ENCODE measurements at regions not wholly inside any gene's neighbourhood (a gene's known extent, or its start where the extent isn't known, plus 50 kb on each side); places are given as distances from the start of the nearest gene placed in this dataset.

DNA sequence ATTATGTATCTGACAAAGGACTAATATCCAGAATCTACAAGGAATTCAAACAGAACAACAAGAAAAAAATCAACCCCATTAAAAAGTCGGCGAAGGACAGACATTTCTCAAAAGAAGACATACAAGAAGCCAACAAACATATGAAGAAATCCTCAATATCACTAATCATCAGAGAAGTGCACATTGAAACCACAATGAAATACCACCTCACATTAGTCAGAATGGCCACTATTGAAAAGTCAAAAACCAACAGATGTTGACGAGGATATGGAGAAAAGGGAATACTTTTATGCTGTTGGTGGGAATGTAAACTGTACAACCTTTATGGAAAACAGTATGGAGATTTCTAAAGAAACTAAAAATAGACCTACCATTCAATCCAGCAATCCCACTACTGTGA is 233.1 kb upstream of the PLSCR5 start:
- RAD21 ChIA-PET (ENCODE audit: low non-redundant PET in 1 of 2, low total read pairs in 2 of 2, uncharacterized antibody in 2 of 2, unreplicated experiment in 2 of 2), result no interaction called here
- Histone ChIP-seq H3K4me3 (replicated peaks in 1 of 2; ENCODE audit: low read depth in 1 of 2, low read length in 2 of 2) (no peak overlapping the region), H4K20me1 (ENCODE audit: insufficient read depth) (no peaks in the 10 kb centered on the region), H3K27ac (ENCODE audit: low read depth, low read length) (no peak overlapping the region), H3K27me3 (ENCODE audit: insufficient read depth, low read length) (no peaks in the 10 kb centered on the region), H2AFZ (ENCODE audit: low read depth, low read length, poor library complexity, severe bottlenecking) (no peak overlapping the region), H3K9me2 (ENCODE audit: insufficient read depth) (0 out of 2 replicates have a peak, but pooled peaks cover 2% of the 10 kb centered on the region), H3K9ac (ENCODE audit: low read length) (no peak overlapping the region), H3K79me2 (ENCODE audit: insufficient read depth, low read length) (no peaks in the 10 kb centered on the region), H3K36me3 (ENCODE audit: control insufficient read depth in 1 of 2, insufficient read depth in 2 of 2, low read length in 2 of 2) (no peaks in the 10 kb centered on the region), H3K4me2 (ENCODE audit: low read length) (no peak overlapping the region), H3K9me3 (ENCODE audit: control insufficient read depth in 1 of 2, insufficient read depth in 1 of 2, low read depth in 1 of 2, low read length in 2 of 2) (no peaks in the 10 kb centered on the region), H3K4me1 (ENCODE audit: control insufficient read depth in 1 of 2, insufficient read depth in 2 of 2, low read length in 2 of 2) (no peaks in the 10 kb centered on the region)
- CTCF ChIA-PET, result no interaction called here
- POLR2A ChIA-PET, result no interaction called here
- ATAC-seq (no peak), DNase-seq (ENCODE audit: low read depth, low spot score) (no peak)
- TF ChIP-seq RAD21 (IDR thresholded peaks at IDR 0.05; ENCODE audit: low read depth) (no peak), EZH2phosphoT487 (IDR thresholded peaks at IDR 0.05; ENCODE audit: borderline replicate concordance) (no peak), JUND (IDR thresholded peaks at IDR 0.05) (no peak), CBX3 (IDR thresholded peaks at IDR 0.05; ENCODE audit: low read depth) (no peak), POLR2A (IDR thresholded peaks at IDR 0.05; ENCODE audit: borderline replicate concordance, extremely low read depth, insufficient read depth, insufficient read length) (no peak), SRF (IDR thresholded peaks at IDR 0.05; ENCODE audit: low read depth) (no peak), FOSL1 (IDR thresholded peaks at IDR 0.05; ENCODE audit: low read depth) (no peak), SP1 (IDR thresholded peaks at IDR 0.05; ENCODE audit: low read depth) (no peak), TCF7L2 (IDR thresholded peaks at IDR 0.05; ENCODE audit: borderline replicate concordance, extremely low read depth, insufficient read depth, insufficient read length) (no peak), EGR1 (IDR thresholded peaks at IDR 0.05; ENCODE audit: low read depth) (no peak)
- TF ChIP-seq, protein P1, sequence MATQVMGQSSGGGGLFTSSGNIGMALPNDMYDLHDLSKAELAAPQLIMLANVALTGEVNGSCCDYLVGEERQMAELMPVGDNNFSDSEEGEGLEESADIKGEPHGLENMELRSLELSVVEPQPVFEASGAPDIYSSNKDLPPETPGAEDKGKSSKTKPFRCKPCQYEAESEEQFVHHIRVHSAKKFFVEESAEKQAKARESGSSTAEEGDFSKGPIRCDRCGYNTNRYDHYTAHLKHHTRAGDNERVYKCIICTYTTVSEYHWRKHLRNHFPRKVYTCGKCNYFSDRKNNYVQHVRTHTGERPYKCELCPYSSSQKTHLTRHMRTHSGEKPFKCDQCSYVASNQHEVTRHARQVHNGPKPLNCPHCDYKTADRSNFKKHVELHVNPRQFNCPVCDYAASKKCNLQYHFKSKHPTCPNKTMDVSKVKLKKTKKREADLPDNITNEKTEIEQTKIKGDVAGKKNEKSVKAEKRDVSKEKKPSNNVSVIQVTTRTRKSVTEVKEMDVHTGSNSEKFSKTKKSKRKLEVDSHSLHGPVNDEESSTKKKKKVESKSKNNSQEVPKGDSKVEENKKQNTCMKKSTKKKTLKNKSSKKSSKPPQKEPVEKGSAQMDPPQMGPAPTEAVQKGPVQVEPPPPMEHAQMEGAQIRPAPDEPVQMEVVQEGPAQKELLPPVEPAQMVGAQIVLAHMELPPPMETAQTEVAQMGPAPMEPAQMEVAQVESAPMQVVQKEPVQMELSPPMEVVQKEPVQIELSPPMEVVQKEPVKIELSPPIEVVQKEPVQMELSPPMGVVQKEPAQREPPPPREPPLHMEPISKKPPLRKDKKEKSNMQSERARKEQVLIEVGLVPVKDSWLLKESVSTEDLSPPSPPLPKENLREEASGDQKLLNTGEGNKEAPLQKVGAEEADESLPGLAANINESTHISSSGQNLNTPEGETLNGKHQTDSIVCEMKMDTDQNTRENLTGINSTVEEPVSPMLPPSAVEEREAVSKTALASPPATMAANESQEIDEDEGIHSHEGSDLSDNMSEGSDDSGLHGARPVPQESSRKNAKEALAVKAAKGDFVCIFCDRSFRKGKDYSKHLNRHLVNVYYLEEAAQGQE (IDR thresholded peaks at IDR 0.05; ENCODE audit: low read depth), result no peak
- TF ChIP-seq, protein P2, sequence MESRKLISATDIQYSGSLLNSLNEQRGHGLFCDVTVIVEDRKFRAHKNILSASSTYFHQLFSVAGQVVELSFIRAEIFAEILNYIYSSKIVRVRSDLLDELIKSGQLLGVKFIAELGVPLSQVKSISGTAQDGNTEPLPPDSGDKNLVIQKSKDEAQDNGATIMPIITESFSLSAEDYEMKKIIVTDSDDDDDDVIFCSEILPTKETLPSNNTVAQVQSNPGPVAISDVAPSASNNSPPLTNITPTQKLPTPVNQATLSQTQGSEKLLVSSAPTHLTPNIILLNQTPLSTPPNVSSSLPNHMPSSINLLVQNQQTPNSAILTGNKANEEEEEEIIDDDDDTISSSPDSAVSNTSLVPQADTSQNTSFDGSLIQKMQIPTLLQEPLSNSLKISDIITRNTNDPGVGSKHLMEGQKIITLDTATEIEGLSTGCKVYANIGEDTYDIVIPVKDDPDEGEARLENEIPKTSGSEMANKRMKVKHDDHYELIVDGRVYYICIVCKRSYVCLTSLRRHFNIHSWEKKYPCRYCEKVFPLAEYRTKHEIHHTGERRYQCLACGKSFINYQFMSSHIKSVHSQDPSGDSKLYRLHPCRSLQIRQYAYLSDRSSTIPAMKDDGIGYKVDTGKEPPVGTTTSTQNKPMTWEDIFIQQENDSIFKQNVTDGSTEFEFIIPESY (IDR thresholded peaks at IDR 0.05; ENCODE audit: extremely low read depth, insufficient replicate concordance, low read length), result no peak
- intact Hi-C loops (cut with micrococcal nuclease), result no loop called here
- BruUV-seq (replicated peaks), result no TSS peak
